ENCODE measurements at regions not wholly inside any gene's neighbourhood (a gene's known extent, or its start where the extent isn't known, plus 50 kb on each side); places are given as distances from the start of the nearest gene placed in this dataset.

DNA sequence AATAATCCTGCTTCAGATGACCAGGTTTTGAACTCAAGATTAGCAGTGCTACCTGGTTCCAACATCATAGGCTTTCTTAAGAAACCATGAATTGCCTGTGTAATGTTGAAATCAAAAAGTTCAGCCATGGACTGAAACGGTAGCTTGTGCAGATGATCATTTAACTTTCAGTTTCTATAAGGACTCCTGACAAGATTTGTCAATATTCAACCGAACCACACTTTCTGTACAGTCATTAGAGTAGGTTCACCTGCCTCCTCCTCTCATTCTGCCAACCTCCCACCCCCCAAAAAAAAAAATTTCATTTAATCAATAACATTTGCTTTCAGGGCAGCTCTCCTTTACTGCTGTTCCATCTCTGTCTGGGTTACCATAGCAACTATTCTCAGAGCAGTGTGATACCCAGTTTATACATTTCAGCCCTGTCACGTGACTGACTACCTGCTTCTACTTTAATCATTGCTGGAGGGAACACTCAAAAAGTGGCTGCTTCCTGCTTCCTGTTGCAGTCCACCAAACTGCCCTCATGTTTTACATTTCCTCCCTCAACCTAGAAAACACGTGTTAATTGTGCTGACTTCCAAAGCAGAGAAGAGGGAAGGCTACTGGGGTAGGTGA, 275.5 kb downstream of the SS18 start:
- H3K4me1 ChIP-seq (ENCODE audit: control insufficient read depth, insufficient read depth, low read length), result no peaks in the 10 kb centered on the region
- no peak overlapping the region for H3K4me3 ChIP-seq (ENCODE audit: low read depth, low read length)

DNA sequence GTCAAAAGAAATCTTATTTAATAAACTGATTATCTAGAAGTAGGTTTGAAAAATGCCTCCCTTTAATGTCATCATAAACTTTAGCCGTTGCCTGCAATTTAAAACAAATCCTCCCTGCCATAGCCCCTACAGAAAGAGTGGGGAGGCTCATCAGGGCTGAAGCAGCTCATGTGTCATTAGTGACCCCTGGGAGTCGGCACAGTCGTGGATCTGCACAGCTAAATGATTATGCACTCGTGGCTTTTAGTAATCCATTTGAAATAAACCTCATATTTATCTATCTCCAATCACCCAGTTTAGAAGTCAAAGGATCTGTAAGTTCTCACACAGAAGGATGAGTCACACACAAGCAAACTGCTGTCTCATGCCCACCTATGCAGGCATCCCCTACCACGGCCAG, 277.3 kb downstream of the SS18 start:
- no peak overlapping the region for H3K4me3 ChIP-seq (ENCODE audit: low read depth, low read length)
- no peaks in the 10 kb centered on the region for H3K9me3 ChIP-seq (ENCODE audit: control insufficient read depth, insufficient read depth, low read depth, low read length)
- H3K36me3 ChIP-seq (ENCODE audit: control insufficient read depth, insufficient read depth, low read length), result no peaks in the 10 kb centered on the region
- no peak overlapping the region for H3K27ac ChIP-seq (ENCODE audit: low read depth, low read length)
- H3K9ac ChIP-seq (ENCODE audit: low read length), result no peak overlapping the region
- no peaks in the 10 kb centered on the region for H3K4me1 ChIP-seq (ENCODE audit: control insufficient read depth, insufficient read depth, low read length)
- no peaks in the 10 kb centered on the region for H3K27me3 ChIP-seq (ENCODE audit: control insufficient read depth, insufficient read depth, low read length)

More for the DNA sequence above, 275.5 kb downstream of the SS18 start:
- Histone ChIP-seq H3K36me3 (ENCODE audit: control insufficient read depth, insufficient read depth, low read length) (no peaks in the 10 kb centered on the region), H3K9me3 (ENCODE audit: control insufficient read depth, insufficient read depth, low read depth, low read length) (no peaks in the 10 kb centered on the region), H3K9ac (ENCODE audit: low read length) (no peak overlapping the region), H3K27me3 (ENCODE audit: control insufficient read depth, insufficient read depth, low read length) (no peaks in the 10 kb centered on the region), H3K27ac (ENCODE audit: low read depth, low read length) (no peak overlapping the region)

DNA sequence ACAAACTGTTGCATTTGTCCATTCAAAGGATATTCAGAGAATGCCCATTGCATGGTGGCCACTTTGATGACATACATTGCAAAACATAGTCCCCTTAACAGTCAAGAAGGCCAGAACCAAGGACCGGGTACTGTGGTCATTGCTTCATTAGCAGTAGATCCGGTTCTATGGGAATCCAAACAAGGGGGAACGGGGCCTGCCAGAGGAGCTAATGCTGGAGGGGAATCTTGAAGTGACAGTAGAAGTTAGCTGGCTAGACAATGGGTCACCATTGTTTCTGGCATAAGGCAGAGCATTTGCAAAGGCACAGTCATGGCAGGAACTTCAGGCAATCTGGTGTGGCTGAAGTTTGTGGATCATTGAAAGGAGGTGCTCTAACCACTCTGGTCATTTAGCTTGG, 279.7 kb downstream of the SS18 start:
- H3K27me3 ChIP-seq (ENCODE audit: control insufficient read depth, insufficient read depth, low read length), result no peaks in the 10 kb centered on the region
- no peaks in the 10 kb centered on the region for H3K4me1 ChIP-seq (ENCODE audit: control insufficient read depth, insufficient read depth, low read length)
- no peak overlapping the region for H3K4me3 ChIP-seq (ENCODE audit: low read depth, low read length)
- H3K27ac ChIP-seq (ENCODE audit: low read depth, low read length), result no peak overlapping the region
- H3K36me3 ChIP-seq (ENCODE audit: control insufficient read depth, insufficient read depth, low read length), result no peaks in the 10 kb centered on the region
- no peaks in the 10 kb centered on the region for H3K9me3 ChIP-seq (ENCODE audit: control insufficient read depth, insufficient read depth, low read depth, low read length)
- no peak overlapping the region for H3K9ac ChIP-seq (ENCODE audit: low read length)

DNA sequence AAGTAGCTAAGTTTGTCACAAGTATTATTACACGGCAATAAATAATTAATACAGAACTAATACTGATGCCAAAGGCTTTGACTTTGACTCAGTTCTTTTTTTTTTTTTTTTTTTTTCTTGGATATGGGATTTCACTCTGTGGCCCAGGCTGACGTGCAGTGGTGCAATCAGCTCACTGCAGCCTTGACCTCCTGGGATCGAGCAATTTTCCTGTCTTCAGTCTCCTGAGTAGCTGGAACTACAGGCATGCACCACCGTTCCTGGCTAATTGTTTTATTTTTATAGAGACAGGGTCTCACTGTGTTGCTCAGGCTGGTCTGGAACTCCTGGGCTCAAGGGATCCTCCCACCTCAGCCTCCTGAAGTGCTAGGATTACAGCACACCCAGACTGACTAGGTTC, 284.5 kb downstream of the SS18 start:
- Histone ChIP-seq H3K4me1 (ENCODE audit: control insufficient read depth, insufficient read depth, low read length) (no peaks in the 10 kb centered on the region), H3K4me3 (ENCODE audit: low read depth, low read length) (no peak overlapping the region), H3K9ac (ENCODE audit: low read length) (no peak overlapping the region), H3K27me3 (ENCODE audit: control insufficient read depth, insufficient read depth, low read length) (no peaks in the 10 kb centered on the region), H3K36me3 (ENCODE audit: control insufficient read depth, insufficient read depth, low read length) (no peaks in the 10 kb centered on the region), H3K9me3 (ENCODE audit: control insufficient read depth, insufficient read depth, low read depth, low read length) (no peaks in the 10 kb centered on the region), H3K27ac (ENCODE audit: low read depth, low read length) (no peak overlapping the region)

DNA sequence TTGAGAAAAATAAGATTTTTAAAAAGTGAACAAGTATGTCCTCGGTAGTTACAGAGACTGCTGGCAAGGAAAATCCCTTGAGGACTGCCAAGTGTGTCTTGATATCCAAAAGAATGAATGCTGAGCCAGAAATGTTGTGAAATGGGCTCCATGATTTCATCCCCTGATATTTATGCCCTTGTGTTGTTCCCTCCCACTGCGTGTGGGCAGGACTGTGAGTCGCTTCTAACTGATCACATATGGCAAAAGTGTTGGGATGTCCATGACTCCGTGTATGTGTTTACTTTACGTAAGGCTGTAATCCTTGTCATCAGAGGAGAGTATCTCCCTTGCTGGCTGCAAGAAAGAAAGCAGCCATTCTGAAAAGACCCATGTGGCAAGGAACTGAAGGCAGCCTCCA, 285.1 kb downstream of the SS18 start:
- Histone ChIP-seq H3K27ac (ENCODE audit: low read depth, low read length) (no peak overlapping the region), H3K27me3 (ENCODE audit: control insufficient read depth, insufficient read depth, low read length) (no peaks in the 10 kb centered on the region), H3K4me3 (ENCODE audit: low read depth, low read length) (no peak overlapping the region), H3K9me3 (ENCODE audit: control insufficient read depth, insufficient read depth, low read depth, low read length) (no peaks in the 10 kb centered on the region), H3K9ac (ENCODE audit: low read length) (no peak overlapping the region), H3K4me1 (ENCODE audit: control insufficient read depth, insufficient read depth, low read length) (no peaks in the 10 kb centered on the region), H3K36me3 (ENCODE audit: control insufficient read depth, insufficient read depth, low read length) (no peaks in the 10 kb centered on the region)

DNA sequence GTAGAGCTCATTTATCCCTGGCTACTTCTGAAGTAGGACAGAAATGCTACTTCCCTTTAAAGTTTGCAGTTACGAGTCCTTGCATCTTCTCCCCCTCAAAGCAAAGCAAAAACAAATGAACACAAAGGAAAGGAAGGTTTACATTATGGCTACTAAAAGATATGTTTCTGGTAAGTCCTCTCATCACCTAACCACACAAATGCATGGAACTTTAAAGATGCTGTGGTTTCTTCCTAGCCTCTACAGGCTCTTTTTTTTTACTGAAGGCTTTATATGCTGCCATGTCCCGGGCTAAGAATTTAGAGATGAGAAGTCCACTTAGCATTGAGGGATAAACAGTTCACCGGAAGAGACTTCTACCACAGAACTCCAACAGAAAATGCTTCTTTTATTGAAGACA, 291.2 kb downstream of the SS18 start:
- Histone ChIP-seq H3K9ac (ENCODE audit: low read length) (no peak overlapping the region), H3K4me1 (ENCODE audit: control insufficient read depth, insufficient read depth, low read length) (no peaks in the 10 kb centered on the region), H3K27ac (ENCODE audit: low read depth, low read length) (no peak overlapping the region), H3K27me3 (ENCODE audit: control insufficient read depth, insufficient read depth, low read length) (no peaks in the 10 kb centered on the region), H3K9me3 (ENCODE audit: control insufficient read depth, insufficient read depth, low read depth, low read length) (no peaks in the 10 kb centered on the region), H3K4me3 (ENCODE audit: low read depth, low read length) (no peak overlapping the region), H3K36me3 (ENCODE audit: control insufficient read depth, insufficient read depth, low read length) (no peaks in the 10 kb centered on the region)

DNA sequence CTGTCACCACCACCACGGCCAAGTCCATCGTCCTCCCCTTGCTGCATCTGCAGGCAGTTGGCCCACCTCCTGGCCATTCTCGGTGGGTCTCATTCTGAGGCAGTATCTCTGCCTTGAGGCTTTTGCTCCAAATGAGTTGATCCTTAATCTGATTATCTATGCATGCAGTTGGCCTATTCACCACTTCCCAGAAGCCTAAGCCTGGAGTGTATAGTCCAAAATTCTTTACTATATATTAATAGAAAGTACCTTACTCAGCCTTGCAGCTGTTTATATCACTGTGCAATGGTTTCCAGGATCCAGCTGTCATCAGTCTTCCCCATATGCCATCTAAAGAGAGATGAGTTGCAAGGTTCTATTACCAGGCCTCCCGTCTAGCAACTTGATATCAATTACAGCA, 292.4 kb downstream of the SS18 start:
- no peaks in the 10 kb centered on the region for H3K9me3 ChIP-seq (ENCODE audit: control insufficient read depth, insufficient read depth, low read depth, low read length)
- no peaks in the 10 kb centered on the region for H3K36me3 ChIP-seq (ENCODE audit: control insufficient read depth, insufficient read depth, low read length)
- H3K4me3 ChIP-seq (ENCODE audit: low read depth, low read length), result no peak overlapping the region
- no peaks in the 10 kb centered on the region for H3K4me1 ChIP-seq (ENCODE audit: control insufficient read depth, insufficient read depth, low read length)
- no peak overlapping the region for H3K9ac ChIP-seq (ENCODE audit: low read length)
- H3K27me3 ChIP-seq (ENCODE audit: control insufficient read depth, insufficient read depth, low read length), result no peaks in the 10 kb centered on the region
- no peak overlapping the region for H3K27ac ChIP-seq (ENCODE audit: low read depth, low read length)

DNA sequence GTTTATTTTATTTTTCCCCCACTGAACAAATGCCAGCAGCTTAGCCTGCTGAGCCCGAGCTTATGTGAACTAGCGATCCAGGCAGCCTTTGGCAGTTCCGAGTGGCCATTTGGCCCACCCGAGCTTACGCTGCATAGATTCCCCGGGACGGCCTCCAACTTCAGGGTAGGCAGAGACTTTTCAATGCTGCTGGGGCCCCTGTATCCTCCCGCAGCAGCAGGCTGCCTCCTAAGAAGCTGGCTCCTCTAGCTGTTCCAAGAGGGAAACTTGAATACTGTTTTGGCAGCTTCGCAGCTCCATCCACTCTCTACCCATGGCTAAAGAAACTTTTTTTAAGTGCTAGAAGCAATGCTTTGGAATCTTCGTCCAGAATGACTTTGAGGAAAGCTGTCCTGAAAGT, 295.2 kb downstream of the SS18 start:
- Histone ChIP-seq H3K27ac (ENCODE audit: low read depth, low read length) (no peak overlapping the region), H3K36me3 (ENCODE audit: control insufficient read depth, insufficient read depth, low read length) (no peaks in the 10 kb centered on the region), H3K9ac (ENCODE audit: low read length) (no peak overlapping the region), H3K4me1 (ENCODE audit: control insufficient read depth, insufficient read depth, low read length) (no peaks in the 10 kb centered on the region), H3K4me3 (ENCODE audit: low read depth, low read length) (no peak overlapping the region), H3K9me3 (ENCODE audit: control insufficient read depth, insufficient read depth, low read depth, low read length) (no peaks in the 10 kb centered on the region), H3K27me3 (ENCODE audit: control insufficient read depth, insufficient read depth, low read length) (no peaks in the 10 kb centered on the region)

DNA sequence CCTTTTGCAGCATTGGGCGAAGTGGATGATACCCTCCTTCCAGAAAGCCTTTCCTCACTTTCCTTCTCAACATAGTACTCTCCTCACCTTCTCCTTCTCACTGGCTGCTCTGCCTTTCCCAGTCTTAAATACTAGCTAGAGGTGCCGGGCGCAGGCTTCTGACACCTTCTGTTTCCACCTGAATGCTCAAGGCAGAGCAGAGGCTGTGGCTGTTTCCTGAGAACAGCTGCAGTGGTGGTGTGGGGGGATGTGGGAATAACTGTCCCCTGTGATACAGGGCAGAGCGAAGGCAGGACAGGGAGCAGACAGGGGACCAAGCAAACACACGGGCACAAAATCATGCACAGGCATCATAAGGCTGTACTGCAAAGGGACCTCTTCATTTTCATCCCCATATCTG, 303.1 kb downstream of the SS18 start:
- Histone ChIP-seq H3K9me3 (ENCODE audit: control insufficient read depth, insufficient read depth, low read depth, low read length) (no peaks in the 10 kb centered on the region), H3K27ac (ENCODE audit: low read depth, low read length) (no peak overlapping the region), H3K36me3 (ENCODE audit: control insufficient read depth, insufficient read depth, low read length) (no peaks in the 10 kb centered on the region), H3K27me3 (ENCODE audit: control insufficient read depth, insufficient read depth, low read length) (no peaks in the 10 kb centered on the region), H3K4me3 (ENCODE audit: low read depth, low read length) (no peak overlapping the region), H3K9ac (ENCODE audit: low read length) (no peak overlapping the region), H3K4me1 (ENCODE audit: control insufficient read depth, insufficient read depth, low read length) (no peaks in the 10 kb centered on the region)

DNA sequence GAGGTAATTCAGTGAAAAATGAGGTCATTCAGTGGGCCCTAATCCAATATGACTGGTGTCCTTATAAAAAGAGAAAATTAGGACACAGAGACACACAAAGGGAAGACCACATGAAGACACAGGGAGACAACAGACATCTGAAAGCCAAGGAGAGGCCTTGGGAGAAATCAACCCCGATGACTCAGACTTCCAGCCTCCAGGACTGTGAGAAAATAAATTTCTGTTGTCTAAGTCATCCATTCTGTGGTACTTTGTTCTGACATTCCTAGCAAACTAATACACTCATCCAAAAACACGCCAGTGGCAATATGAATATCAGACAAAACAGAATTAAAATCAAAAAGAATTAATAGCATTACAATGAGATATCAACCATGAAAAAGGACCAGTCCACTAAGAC, 303.7 kb downstream of the SS18 start:
- Histone ChIP-seq H3K27ac (ENCODE audit: low read depth, low read length) (no peak overlapping the region), H3K9ac (ENCODE audit: low read length) (no peak overlapping the region), H3K27me3 (ENCODE audit: control insufficient read depth, insufficient read depth, low read length) (no peaks in the 10 kb centered on the region), H3K36me3 (ENCODE audit: control insufficient read depth, insufficient read depth, low read length) (no peaks in the 10 kb centered on the region), H3K4me3 (ENCODE audit: low read depth, low read length) (no peak overlapping the region), H3K9me3 (ENCODE audit: control insufficient read depth, insufficient read depth, low read depth, low read length) (no peaks in the 10 kb centered on the region), H3K4me1 (ENCODE audit: control insufficient read depth, insufficient read depth, low read length) (no peaks in the 10 kb centered on the region)

DNA sequence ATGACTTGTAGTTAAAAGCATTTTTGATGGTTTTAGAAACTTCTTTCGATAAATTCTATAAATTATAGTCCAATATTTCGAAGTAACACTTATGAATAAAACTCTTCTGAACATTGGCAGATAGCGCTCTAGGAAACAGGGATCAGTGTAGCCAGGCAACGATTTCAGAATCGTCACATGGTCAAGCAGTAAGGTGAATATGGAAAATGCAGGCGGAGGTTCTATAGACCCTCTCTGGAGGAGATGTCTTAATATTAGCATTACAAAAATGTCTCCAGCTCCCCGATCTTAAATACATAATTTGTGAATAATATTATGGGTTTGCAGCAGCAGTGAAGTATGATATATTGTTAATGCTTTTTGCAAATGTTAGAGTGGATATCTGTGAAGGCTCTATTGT, 310.3 kb downstream of the SS18 start:
- no peaks in the 10 kb centered on the region for H3K27me3 ChIP-seq (ENCODE audit: control insufficient read depth, insufficient read depth, low read length)
- H3K27ac ChIP-seq (ENCODE audit: low read depth, low read length), result no peak overlapping the region
- no peaks in the 10 kb centered on the region for H3K4me1 ChIP-seq (ENCODE audit: control insufficient read depth, insufficient read depth, low read length)
- no peak overlapping the region for H3K4me3 ChIP-seq (ENCODE audit: low read depth, low read length)
- no peak overlapping the region for H3K9ac ChIP-seq (ENCODE audit: low read length)
- no peaks in the 10 kb centered on the region for H3K36me3 ChIP-seq (ENCODE audit: control insufficient read depth, insufficient read depth, low read length)
- H3K9me3 ChIP-seq (ENCODE audit: control insufficient read depth, insufficient read depth, low read depth, low read length), result no peaks in the 10 kb centered on the region

DNA sequence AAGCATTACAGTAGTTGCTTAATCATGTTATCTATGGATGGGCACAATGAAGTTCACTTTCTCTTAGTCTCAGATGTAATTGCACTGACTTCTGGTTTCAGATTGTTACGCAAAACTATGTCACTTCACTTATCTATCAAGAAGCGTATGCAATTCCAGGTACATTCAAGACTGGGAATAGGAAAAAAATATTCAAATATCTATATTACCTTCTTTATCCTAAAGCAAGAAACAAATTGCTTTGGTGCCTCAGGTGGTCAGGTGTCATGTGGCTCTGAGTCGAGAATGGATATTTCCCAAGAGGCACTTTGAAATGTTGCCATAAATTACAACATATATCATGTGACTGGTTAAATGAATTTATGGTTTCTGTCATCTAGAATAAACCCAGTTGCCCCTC, 318.6 kb downstream of the SS18 start:
- Histone ChIP-seq H3K4me3 (ENCODE audit: low read depth, low read length) (no peak overlapping the region), H3K9me3 (ENCODE audit: control insufficient read depth, insufficient read depth, low read depth, low read length) (no peaks in the 10 kb centered on the region), H3K36me3 (ENCODE audit: control insufficient read depth, insufficient read depth, low read length) (no peaks in the 10 kb centered on the region), H3K9ac (ENCODE audit: low read length) (no peak overlapping the region), H3K27me3 (ENCODE audit: control insufficient read depth, insufficient read depth, low read length) (no peaks in the 10 kb centered on the region), H3K27ac (ENCODE audit: low read depth, low read length) (no peak overlapping the region), H3K4me1 (ENCODE audit: control insufficient read depth, insufficient read depth, low read length) (no peaks in the 10 kb centered on the region)

Measured in HUES6 (cell line).